HAP-1 (cell line): ENCODE measurements at regions not wholly inside any gene's neighbourhood (a gene's known extent, or its start where the extent isn't known, plus 50 kb on each side); places are given as distances from the start of the nearest gene placed in this dataset.

Experiments used
- DNase-seq, 2 experiments: peaks; one replicate each; pipeline ENCODE4 v3.0.0-alpha.2; 2016 to 2020; ENCODE audit warnings: low spot score in 2 of 2
- H3K27me3 ChIP-seq: fragments of 250-450 bp; sonication (Bioruptor Pico); 2 replicates; pipeline ENCODE4 v1.5.1; 2020; ENCODE audit warnings: low read depth, mild to moderate bottlenecking, moderate library complexity
- H3K36me3 ChIP-seq: fragments of 250-450 bp; sonication (Bioruptor Pico); replicated peaks from 2 replicates; pipeline ENCODE4 v1.5.1; 2020; ENCODE audit warnings: mild to moderate bottlenecking
- H3K4me1 ChIP-seq: fragments of 250-450 bp; sonication (Bioruptor Pico); 2 replicates; pipeline ENCODE4 v1.5.1; 2020; ENCODE audit warnings: mild to moderate bottlenecking
- H3K4me3 ChIP-seq: fragments of 250-450 bp; sonication (Bioruptor Pico); 2 replicates; pipeline ENCODE4 v1.5.1; 2020; ENCODE audit warnings: mild to moderate bottlenecking, moderate library complexity
- H3K9me3 ChIP-seq: fragments of 250-450 bp; sonication (Bioruptor Pico); 2 replicates; pipeline ENCODE4 v1.5.1; 2020; ENCODE audit warnings: mild to moderate bottlenecking, moderate library complexity
- in situ Hi-C: fragments of 300-500 bp; cut with MboI; formaldehyde crosslinking; loops from 3 replicates; pipeline ENCODE4 v1.14.3; 2020; ENCODE audit warnings: low sequenced_read_pairs, inconsistent platforms, mixed read lengths

GRCh38 chr2:56671973-56672569 is 488.3 kb downstream of the CCDC85A start:
- Histone ChIP-seq H3K27me3 (peaks cover 3% of the 10 kb centered on the region; the same call in 1 of the 2 replicates), H3K4me1 (no peaks in the 10 kb centered on the region), H3K4me3 (no peak overlapping the region), H3K36me3 (no peaks in the 10 kb centered on the region), H3K9me3 (no peaks in the 10 kb centered on the region)
- DNase-seq: peak in 1 of 2 experiments; percentile 20
- in situ Hi-C loops: no loop called here

DNA sequence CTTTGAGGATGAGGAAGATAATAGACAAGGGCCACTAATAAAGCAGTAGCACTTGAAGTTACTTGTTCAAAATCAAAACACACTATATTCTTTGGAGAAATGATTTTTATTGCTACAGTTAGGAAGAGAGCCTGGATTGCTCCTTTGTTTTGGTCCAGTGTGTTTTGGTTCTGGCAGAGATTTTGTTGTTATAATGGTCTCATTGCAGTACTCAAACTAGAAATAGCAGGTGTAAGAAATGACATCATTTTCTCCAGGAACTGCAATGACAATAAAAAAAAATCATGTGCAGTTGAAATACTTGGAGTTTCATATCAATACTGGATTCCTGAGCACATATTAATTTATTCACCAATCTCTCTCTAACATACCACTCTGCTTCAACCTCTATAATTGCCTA is 490.3 kb downstream of the CCDC85A start:
- Histone ChIP-seq H3K9me3 (no peaks in the 10 kb centered on the region), H3K27me3 (peaks cover 3% of the 10 kb centered on the region; the same call in 1 of the 2 replicates), H3K36me3 (no peaks in the 10 kb centered on the region), H3K4me3 (no peak overlapping the region), H3K4me1 (no peaks in the 10 kb centered on the region)
- in situ Hi-C loops: no loop called here
- no peak for DNase-seq

DNA sequence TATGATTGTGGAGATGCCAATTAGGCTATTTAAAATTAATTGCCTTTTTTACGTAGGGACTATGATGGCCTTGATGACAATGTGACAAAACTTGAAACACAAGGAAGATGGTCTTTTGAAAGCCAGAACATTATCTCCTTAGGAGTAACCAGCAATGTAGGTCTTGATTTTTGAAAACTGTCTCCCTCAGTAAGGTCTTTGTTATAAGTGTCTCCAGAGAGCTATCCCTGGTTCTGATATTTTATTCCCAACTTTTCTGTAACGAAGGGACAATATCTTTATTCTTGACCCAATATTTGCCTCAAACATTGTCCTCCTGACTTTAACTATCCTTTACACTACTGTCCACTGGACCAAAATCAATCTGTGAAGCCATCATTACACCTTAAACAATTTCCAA is 493.2 kb downstream of the CCDC85A start:
- Histone ChIP-seq H3K4me3 (no peak overlapping the region), H3K27me3 (no peaks in the 10 kb centered on the region), H3K9me3 (no peaks in the 10 kb centered on the region), H3K4me1 (no peaks in the 10 kb centered on the region), H3K36me3 (no peaks in the 10 kb centered on the region)
- no peak for DNase-seq
- in situ Hi-C loops: no loop called here

DNA sequence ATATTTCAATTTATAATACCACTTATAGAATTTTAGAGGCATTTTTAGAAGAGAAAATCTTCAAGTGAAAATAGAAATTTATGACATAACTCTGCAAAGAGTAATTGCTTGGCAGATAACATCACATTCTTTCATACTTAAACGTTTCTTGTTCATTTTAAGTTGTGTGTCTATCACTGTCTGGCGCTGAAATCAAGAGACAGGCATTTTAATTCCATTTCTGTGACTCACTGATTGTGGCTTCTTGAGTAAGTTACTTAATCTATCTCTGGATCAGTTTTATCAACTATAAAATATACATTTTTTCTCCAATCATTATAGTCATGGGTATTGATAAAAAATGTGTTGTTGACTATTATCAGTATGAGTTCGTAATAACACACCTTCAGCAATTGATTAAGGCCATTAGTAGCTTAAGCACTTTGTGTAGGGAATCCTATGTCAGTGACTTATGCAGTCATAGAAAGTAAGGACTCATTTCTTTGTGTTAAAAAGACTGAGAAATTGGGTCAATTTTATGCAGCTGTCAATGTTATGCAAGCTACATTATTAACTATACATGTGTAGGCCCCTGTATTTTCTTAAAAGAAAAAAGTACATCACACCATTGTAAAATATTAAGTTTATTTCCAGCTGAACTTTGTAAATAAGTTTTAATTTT is 497.3 kb downstream of the CCDC85A start:
- peaks cover 8% of the 10 kb centered on the region for H3K4me1 ChIP-seq
- in situ Hi-C loops: no loop called here
- H3K36me3 ChIP-seq: no peaks in the 10 kb centered on the region
- no peaks in the 10 kb centered on the region for H3K9me3 ChIP-seq
- no peak for DNase-seq
- H3K4me3 ChIP-seq: no peak overlapping the region
- no peaks in the 10 kb centered on the region for H3K27me3 ChIP-seq

GRCh38 chr2:56681659-56682396 is 498.0 kb downstream of the CCDC85A start:
- Histone ChIP-seq H3K4me3 (no peak overlapping the region), H3K27me3 (no peaks in the 10 kb centered on the region), H3K36me3 (no peaks in the 10 kb centered on the region), H3K4me1 (peaks cover 8% of the 10 kb centered on the region), H3K9me3 (no peaks in the 10 kb centered on the region)
- DNase-seq: no peak
- in situ Hi-C loops: no loop called here

DNA sequence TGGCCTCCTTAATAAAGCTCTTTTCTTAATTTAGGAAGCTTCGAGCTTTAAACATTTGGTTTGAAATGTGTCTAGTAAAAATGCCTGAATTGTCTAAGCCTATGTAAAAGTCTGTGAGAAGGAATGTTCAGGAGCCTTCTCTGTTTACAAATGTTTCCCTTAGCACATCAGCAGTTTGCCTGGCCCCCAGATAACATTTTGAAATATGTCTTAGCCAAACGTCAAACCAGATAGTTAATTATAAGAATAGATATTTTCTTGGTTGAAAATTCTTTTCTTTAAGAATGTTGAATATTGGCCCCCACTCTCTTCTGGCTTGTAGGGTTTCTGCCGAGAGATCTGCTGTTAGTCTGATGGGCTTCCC is 498.6 kb downstream of the CCDC85A start:
- DNase-seq: no peak
- H3K36me3 ChIP-seq: no peaks in the 10 kb centered on the region
- H3K4me1 ChIP-seq: peaks cover 8% of the 10 kb centered on the region
- H3K9me3 ChIP-seq: no peaks in the 10 kb centered on the region
- no peaks in the 10 kb centered on the region for H3K27me3 ChIP-seq
- H3K4me3 ChIP-seq: no peak overlapping the region
- in situ Hi-C loops: no loop called here

- H3K4me1 ChIP-seq: peaks cover 8% of the 10 kb centered on the region
- no peaks in the 10 kb centered on the region for H3K27me3 ChIP-seq
- peak in 1 of 2 experiments; percentile 93 for DNase-seq
- H3K4me3 ChIP-seq: no peak overlapping the region
- H3K36me3 ChIP-seq: no peaks in the 10 kb centered on the region
- no peaks in the 10 kb centered on the region for H3K9me3 ChIP-seq
- in situ Hi-C loops: no loop called here
These were observed 500.5 kb downstream of the CCDC85A start for GRCh38 chr2:56684327-56684726.

- in situ Hi-C loops: no loop called here
- H3K9me3 ChIP-seq: no peaks in the 10 kb centered on the region
- H3K4me1 ChIP-seq: peaks cover 8% of the 10 kb centered on the region
- H3K36me3 ChIP-seq: no peaks in the 10 kb centered on the region
- no peaks in the 10 kb centered on the region for H3K27me3 ChIP-seq
- DNase-seq: no peak
- H3K4me3 ChIP-seq: no peak overlapping the region
These were observed 501.4 kb downstream of the CCDC85A start for GRCh38 chr2:56685205-56685604.

DNA sequence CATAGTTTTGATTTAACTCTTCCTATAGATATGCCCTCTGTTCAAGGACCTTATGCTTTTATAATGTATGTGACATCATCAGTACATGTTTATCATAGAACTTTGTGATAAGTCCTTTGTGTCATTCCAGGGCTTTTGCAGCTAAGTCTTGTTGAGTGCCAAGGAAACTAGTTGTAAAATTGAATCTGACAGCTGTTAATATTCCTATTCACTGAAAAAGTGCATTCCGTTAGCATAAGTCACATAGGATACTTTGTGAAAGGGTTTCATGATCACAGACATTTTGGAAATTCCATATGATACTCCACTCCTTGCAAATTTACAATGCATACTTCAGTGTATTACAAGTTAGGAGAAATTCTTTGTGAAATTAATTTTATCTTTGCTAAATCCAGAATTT is 503.4 kb downstream of the CCDC85A start:
- DNase-seq: no peak
- no peaks in the 10 kb centered on the region for H3K27me3 ChIP-seq

GRCh38 chr2:56688661-56689060 is 504.9 kb downstream of the CCDC85A start:
- no peaks in the 10 kb centered on the region for H3K27me3 ChIP-seq
- H3K4me3 ChIP-seq: no peak overlapping the region
- no peak for DNase-seq
- 0 out of 2 replicates have a peak, but pooled peaks cover 4% of the 10 kb centered on the region for H3K36me3 ChIP-seq
- in situ Hi-C loops: no loop called here
- H3K4me1 ChIP-seq: peaks cover 8% of the 10 kb centered on the region
- no peaks in the 10 kb centered on the region for H3K9me3 ChIP-seq

More for the DNA sequence above, 503.4 kb downstream of the CCDC85A start:
- Histone ChIP-seq H3K4me3 (no peak overlapping the region), H3K36me3 (no peaks in the 10 kb centered on the region), H3K9me3 (no peaks in the 10 kb centered on the region), H3K4me1 (peaks cover 8% of the 10 kb centered on the region)
- in situ Hi-C loops: no loop called here

- Histone ChIP-seq H3K36me3 (0 out of 2 replicates have a peak, but pooled peaks cover 4% of the 10 kb centered on the region), H3K4me1 (no peaks in the 10 kb centered on the region), H3K27me3 (no peaks in the 10 kb centered on the region), H3K4me3 (no peak overlapping the region), H3K9me3 (no peaks in the 10 kb centered on the region)
- DNase-seq: no peak
- in situ Hi-C loops: no loop called here
These were observed 509.7 kb downstream of the CCDC85A start for GRCh38 chr2:56693501-56693900.

- no peaks in the 10 kb centered on the region for H3K27me3 ChIP-seq
- no peak overlapping the region for H3K4me3 ChIP-seq
- no peaks in the 10 kb centered on the region for H3K4me1 ChIP-seq
- in situ Hi-C loops: no loop called here
- 0 out of 2 replicates have a peak, but pooled peaks cover 2% of the 10 kb centered on the region for H3K9me3 ChIP-seq
- no peaks in the 10 kb centered on the region for H3K36me3 ChIP-seq
- no peak for DNase-seq
These were observed 519.2 kb downstream of the CCDC85A start for GRCh38 chr2:56703001-56703400.

GRCh38 chr2:56705713-56706112 is 521.9 kb downstream of the CCDC85A start:
- Histone ChIP-seq H3K27me3 (no peaks in the 10 kb centered on the region), H3K4me1 (no peaks in the 10 kb centered on the region), H3K9me3 (no peaks in the 10 kb centered on the region), H3K36me3 (no peaks in the 10 kb centered on the region), H3K4me3 (no peak overlapping the region)
- in situ Hi-C loops: no loop called here
- no peak for DNase-seq

DNA sequence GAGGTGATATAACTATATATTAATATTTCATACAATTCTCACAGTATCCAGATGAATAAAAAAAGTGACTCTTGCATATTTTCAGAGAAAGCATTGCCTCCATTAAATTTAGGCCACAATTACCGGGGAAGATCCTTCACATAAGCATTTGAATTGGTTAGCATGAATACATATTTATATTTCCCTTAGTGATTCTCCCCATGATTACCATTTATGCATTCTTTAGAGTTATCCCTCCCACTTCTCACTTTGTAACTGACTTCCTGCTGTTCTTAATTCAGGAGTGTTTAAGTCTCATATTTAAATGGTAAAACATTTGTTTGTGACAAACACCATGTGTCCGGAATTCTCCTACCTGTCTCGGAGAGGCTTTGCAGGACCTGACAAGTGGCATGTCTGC is 523.4 kb downstream of the CCDC85A start:
- H3K4me3 ChIP-seq: no peak overlapping the region
- no peaks in the 10 kb centered on the region for H3K4me1 ChIP-seq
- no peak for DNase-seq
- no peaks in the 10 kb centered on the region for H3K9me3 ChIP-seq
- H3K27me3 ChIP-seq: no peaks in the 10 kb centered on the region
- H3K36me3 ChIP-seq: no peaks in the 10 kb centered on the region
- in situ Hi-C loops: no loop called here
